M059J (cell line): ENCODE measurements at regions not wholly inside any gene's neighbourhood (a gene's known extent, or its start where the extent isn't known, plus 50 kb on each side); places are given as distances from the start of the nearest gene placed in this dataset.
"Not testable (repeated sequence)": the region's sequence is repeated elsewhere in the genome, so short reads cannot be mapped to it uniquely, and the experiment has no call there.

Experiments
- DNase-seq: peaks from one replicate; pipeline ENCODE4 v3.0.0-alpha.2; 2012; ENCODE audit warnings: low read depth

DNA sequence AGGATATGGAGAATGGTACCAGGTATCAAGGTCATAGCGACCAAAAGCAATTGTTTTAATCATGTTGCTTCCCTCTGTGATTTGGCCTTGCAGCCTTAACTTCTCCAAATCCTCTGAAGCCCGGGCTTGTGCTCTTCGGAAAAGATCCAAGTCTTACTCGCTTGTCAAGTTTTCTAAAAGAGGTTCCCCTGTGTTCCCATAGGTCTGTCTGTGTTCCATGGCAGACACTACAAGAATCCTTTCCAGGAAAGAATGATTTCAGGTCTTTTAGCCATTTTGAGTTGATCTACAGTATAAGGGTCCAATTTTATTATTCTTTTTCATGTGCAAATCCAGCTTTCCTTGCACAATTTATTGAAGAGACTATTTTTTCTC, 710.6 kb upstream of the DIAPH2 start:
- DNase-seq = no peak

DNA sequence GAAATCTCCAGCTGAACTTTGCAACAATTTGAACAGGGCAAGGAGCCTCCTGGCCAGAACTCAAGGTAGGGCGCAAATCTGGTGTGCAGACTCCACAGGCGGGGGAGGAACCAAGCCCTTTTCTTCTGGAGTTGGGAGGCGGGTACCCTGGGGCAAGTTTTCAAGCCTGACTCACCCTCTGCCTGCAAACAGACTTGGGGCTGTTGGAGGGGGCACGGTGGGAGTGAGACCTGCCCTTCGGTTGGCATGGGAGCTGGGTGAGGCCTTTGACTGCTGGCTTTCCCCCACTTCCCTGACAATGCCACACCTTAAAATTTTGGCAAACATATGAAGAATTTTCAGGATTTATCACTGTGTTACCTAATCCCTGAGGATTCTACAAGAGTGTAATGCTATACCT, 709.8 kb upstream of the DIAPH2 start:
- no peak for DNase-seq

DNA sequence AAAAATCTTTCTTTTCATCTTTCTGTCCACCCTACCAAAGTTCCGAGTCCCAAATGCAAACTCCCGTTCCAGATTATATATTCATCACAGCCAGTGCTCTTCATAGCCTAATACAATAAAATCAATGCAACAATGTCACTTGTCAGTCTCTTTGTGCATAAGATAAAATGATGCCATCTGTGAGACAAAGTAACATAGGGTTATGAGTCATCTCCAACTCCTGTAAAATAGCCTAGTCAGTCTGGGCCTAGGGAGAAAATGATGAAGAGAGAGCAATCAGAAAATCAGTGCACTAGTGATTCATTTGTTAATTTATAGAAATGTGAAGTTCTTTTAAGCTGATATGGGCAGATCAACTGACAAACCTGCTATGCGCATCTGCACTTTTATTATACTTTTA, 689.1 kb upstream of the DIAPH2 start:
- no peak for DNase-seq

DNA sequence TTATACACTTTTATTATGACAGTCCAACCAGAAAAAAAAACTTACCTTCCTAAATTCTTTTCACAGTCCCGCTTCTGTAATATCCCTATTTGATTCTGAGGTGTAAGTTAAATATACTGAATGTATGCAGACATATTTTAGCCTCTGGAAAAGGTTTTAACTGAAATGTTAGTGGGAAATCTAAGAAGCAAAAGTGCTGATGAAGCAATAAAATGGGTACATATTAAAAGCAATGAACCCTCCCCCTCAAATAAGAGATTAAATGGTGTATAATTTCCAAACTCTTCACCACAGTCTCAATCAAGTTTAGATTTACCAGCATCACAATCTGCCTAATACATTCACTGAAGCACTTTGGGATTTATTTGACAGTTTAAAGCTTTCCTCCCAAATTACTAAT, 688.3 kb upstream of the DIAPH2 start:
- no peak for DNase-seq

DNA sequence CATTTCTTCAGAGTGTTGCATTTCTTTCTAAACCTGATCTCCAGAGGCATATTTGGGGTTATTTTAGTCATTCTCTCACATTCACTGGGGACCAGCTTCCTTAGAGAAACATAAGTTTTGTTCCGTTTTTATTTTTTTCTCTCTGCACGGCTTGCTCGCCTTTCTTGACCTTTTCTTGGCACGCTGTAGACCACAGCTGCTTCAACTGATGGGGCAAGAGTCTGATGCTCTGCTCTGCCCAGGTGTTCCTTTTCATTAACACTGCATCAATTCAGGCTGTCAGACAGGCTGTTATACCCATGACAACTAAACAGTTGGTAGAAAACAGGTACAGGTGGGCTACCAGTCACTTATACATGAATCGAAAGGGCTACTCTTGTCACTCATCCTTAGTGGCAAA, 682.2 kb upstream of the DIAPH2 start:
- no peak for DNase-seq

DNA sequence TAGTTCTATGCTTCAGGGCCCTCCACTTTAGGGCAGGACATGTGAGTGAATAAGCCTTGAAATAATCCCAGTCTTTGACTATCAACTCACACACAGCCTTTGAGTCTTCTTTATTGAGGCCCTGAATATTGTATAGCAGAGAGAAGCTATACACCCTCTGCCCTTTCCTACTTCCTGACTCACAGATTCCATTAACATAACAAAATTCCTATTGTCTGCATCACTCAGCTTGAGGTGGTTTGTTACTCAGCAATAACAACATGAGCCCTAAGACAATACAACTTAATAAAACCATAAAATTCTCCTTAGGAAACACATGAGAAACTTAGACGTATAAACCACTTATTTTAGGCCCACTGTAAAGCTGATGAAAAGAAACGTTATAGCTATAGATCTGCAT, 680.3 kb upstream of the DIAPH2 start:
- DNase-seq = peak; percentile 16

DNA sequence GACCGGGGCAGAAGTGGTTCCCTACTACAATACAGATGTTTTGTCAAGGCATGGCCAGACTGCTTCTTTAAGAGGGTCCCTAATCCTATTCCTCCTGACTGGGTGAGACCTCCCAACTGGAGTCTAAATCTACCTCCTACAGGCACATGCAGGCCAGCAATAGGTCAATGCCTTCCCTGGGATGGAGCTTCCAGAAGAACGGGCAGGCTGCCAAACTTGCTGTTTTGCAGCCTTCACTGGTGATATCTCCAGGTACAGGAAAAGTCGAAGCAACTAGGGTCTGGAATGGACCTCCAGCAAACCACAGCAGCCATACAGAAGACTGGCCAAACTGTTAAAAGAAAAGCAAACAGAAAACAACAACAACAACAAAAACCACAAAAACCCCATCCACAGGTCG, 678.4 kb upstream of the DIAPH2 start:
- peak; percentile 1 for DNase-seq

DNA sequence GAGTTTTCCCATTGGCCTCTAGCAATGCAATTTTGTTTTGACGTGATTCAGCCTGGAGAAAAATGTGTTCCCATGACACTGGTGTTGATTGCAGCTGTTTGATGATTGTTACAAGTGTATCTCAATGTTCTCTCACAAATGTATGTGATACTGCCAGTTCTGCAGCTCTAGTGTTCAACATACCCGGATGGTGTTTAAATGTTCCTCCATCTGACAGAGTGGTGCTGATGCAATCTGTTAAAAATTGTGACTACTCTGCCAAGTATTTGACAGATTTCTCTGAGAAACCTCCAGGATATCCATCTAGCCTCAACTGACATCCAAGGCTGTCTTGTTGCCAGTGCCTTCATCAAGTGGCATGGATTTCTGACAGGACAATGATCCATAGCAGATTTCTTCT, 657.2 kb upstream of the DIAPH2 start:
- DNase-seq = no peak

DNA sequence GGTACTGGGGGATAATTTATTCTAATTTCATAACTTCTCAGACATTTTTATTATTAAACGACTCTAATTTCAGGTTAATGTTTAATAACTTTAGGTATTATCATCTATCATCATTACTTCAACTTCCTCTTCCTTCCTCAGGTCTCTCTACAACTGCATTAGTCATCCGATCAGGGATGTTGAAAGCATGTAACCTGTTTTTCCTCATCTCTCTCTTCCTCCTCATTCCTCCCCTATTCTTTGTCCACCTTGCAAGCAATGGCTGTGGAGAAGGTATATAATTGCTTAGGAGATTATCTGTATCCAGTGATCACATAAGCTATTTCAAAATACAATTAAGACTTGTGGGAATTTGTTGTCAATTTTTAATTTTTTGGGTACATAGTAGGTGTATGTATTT, 632.6 kb upstream of the DIAPH2 start:
- no peak for DNase-seq

DNA sequence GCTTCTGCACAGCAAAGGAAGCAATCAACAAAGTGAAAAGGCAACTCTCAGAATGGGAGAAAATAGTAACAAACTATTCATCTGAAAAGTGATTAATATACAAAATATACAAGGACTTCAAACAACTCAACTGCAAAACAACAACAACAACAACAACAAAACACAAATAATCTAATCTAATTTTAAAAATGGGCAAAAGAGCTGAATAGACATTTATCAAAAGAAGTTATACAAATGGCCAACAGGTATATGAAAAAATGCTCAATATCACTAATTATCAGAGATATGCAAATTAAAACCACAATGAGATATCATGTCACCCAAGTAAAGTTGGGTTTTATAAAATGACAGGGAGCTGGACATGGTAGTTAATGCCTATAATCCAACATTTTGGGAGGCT, 602.8 kb upstream of the DIAPH2 start:
- DNase-seq = no peak

DNA sequence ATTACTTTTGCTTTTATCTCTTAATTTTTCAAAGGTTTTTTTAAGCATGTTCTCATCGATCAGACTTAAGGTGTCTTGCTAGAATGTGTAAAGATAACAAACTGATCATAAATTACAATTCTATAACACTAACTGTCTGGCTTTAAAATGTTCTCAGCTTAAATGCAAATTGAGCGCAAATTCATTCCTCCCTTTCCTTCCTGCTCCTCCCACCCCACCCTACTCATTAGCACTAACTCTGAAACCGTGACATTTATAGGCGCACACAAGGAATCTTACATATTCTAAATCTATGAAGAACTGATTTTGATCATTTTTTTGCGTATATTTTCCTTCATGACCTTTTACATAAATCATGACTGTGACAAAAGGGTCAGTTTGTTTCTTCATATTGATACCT, 590.0 kb upstream of the DIAPH2 start:
- DNase-seq = no peak

DNA sequence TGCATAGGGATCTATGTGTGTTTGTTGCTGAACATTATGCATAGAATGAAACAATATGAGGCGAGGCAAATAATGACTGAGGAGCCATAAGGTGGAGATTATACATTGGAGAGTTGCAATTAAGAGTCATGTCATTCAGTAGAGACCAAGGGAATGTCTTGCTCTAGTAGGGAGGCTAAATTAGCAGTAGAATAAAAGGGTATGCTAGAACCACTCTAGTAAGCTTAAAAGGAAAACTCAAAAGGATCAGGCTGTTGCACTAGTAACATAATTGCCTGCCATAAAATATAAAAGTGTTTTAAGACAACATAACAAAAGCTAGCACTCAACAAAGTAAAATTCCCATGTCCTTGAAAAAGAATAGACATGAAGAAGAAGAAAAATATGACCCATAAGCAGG, 586.2 kb upstream of the DIAPH2 start:
- DNase-seq = no peak

DNA sequence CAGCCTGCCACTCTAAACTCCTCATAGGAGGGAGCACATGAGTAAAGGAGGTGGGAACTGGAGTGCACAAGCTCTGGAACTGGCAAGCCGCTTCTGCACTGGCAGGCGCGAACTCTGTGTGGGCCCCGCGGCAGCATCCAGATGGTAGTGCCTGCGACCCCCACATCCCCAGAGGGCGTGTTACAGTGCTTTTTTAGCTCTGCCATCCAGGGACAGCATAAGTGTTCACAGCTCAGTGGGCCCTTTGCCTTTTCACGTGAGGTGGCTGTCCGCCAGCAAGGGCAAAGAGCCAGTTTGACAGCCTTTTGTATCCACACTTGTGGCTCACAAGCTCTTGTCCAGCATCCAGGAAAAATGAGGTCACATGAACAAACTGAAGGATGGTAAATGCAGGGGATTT, 581.6 kb upstream of the DIAPH2 start:
- no peak for DNase-seq

DNA sequence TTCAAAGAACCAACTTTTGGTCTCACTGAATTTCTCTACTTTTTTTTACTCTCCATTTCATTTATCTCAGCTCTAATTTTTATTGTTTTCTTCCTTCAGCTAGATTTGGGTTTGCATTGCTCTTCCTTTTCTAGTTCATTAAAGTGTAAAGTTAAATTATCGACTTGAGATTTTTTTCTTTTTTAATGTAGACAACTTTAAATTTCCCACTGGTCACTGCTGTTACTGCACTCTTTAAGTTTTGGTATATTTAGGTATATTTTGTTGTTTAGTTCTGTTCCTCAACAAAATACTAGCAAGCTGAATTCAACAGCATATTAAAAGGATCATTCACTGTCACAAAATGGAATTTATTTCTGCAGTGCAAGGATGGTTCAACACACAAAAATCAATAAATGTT, 572.0 kb upstream of the DIAPH2 start:
- no peak for DNase-seq

DNA sequence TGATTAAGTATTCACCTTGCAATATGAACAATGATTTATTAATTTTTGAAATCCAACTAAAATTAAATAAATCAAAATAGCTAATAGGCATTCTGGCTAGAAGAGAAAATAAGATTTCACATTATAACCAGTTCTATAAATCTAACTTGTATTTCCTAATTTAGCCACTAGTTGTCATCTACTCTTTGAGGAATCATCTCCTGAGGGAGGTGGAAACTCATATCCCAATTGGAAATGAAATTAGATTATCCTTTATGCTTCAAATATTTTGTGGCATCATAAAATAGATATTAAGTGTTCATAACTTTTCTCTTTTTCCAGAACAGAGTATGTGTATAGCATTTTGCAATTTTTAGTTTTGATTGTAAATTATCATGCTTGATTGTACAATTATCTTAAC, 558.5 kb upstream of the DIAPH2 start:
- DNase-seq = no peak

DNA sequence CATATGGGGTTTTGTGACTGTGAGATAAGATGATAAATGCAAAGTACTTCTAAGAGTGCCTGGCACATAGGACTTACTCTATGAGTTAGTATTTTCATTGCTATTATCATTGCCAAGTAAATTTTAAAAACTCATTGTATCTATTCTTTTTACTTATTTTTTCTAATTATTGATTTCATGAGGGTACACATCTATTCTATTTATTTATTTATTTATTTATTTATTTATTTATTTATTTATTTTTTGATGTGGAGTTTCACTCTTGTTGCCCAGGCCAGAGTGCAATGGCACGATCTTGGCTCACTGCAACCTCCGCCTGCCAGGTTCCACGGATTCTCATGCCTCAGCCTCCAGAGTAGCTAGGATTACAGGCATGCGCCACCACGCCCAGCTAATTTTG, 556.6 kb upstream of the DIAPH2 start:
- DNase-seq = not testable (repeated sequence)

DNA sequence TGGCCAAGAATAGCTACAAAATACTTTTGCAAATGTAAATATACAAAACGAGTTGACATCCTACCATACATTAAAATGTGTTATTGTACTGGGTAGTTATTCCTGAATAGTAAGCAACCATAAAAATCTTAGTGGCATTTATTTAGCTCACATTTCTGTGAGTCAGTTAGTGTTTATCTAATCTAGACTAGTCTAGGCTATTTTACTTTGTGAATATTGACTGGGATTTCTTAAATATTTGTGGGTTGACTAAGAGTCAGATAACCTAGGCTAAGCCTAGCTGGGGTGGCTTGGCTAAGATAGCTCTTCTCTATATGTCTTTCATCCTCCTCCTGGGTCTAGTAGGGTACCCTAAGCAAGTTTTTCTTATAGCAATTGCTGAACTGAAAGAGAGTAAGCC, 543.8 kb upstream of the DIAPH2 start:
- peak; percentile 10 for DNase-seq

DNA sequence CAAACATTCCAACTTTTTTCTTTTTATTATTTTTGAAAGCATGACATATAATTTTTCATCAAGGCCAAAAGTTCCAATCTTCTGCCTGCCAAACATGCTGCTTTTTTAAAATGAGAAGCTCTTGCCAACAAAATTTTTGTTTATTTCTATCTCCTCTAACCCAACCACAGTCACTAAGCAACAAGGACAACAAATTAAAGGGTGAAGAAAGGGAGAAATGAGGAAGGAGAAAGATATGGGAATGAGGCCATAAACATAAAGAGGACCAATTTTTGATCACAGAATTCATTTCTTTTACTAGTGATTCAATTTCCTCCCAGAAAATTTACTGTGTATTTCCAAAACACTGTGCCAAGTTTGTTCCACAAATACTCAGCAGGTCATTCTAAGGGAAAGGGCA, 537.0 kb upstream of the DIAPH2 start:
- DNase-seq = peak; percentile 16

DNA sequence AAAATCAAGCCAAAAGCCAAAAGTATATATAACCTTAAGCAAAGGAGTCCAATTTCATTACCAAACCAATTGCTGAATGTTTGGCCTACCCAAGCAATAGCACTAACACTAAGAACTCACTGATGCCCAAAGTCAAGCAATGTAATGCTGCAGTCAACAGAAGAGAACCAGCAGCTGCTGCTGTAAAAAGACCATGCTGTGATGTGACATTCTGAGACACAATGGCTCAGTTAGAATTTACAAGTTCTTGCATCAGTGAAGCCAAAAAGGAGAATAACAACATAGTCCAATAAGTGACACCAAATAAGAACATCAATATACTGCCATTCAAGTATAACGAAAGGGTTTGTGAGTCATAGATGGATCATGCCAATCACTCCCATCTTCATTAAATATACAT, 514.0 kb upstream of the DIAPH2 start:
- DNase-seq = no peak

DNA sequence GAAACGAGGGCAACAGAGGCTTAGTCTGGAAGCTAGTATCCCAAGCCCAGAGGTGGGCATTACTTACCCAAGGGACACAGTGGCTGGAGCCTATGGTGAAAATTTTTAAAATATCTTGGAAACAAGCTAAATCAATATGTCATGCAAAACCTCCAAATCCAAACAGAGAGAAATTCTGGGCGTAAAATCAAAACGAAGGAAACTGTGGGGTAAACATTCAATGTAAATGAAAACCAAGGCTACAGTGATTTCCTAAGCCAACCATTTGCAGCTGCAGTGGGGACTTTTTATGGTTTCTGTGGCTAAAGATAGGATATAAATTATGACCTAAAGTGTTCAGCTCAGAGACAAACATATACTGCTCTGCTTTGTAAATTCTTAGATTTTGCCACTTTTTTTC, 507.7 kb upstream of the DIAPH2 start:
- no peak for DNase-seq

DNA sequence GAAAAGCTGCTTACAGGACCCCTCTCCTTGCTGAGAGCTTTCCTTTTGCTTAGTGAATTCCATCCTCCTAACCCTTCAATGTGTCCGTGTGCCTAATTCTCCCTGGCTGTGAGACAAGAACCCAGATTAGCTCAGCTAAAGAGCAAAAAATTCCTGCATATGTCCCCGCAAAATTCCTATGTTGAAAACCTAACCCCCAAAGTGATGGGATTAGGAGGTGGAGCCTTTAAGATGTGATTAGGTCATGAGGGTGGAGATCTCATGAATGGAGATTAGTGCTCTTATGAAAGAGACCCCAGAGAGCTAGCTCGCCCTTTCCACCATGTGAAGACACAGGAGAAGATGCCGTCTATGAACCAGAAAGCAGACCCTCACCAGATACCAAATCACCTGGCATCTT, 503.0 kb upstream of the DIAPH2 start:
- DNase-seq = no peak

DNA sequence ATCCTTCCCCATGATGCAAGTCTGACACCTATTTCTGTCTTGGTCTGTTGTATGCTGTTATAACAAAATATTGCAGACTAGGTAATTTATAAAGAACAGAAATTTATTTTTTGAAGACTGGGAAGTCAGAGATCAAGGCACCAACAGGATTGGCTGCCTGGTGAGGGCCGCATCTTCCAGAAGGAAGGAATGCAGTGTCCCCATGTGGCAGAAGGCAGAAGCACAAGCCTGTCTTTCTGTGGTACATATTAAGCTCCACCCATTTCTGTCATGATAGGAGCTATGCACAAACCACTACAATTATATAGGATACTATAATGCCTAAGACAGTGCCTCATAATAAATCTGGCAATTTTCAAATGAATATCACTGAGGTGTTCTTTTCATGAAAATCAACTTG, 502.3 kb upstream of the DIAPH2 start:
- DNase-seq = no peak

DNA sequence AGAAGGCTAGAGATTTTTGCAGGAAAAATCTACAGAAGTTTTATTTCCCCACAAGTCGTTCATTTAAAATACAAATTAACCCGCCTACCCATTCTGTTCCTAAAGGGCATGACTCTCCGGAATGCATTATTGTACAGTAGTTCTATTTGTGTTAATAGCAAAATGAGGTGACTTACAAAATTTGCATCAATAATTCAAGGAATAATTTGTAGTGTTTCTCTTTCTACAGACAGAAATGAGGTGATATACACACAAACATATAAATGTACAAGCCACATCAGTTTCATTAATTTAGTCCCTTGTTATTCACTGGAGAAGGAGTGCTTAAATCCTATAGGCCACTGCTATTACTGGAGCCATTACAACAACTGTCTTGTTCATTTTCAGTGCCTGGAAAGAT, 501.3 kb upstream of the DIAPH2 start:
- DNase-seq = no peak

DNA sequence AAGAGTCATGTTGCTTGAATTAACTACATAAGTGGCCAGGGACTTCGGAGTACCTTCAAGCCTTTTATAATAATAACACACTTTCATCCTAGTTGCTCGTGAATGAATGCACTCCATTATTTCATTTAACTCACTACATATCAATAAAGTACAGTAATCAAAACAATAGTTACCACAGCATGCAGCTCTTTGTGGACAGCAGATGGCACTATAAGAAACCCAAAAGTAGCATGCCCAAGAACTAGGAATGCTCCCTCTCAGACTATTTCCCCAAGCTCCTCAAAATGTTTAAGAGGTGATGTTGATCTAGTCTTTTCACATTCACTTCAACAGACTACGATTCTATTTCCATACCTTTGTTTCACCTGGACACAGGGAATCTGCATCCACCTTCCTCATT, 500.8 kb upstream of the DIAPH2 start:
- no peak for DNase-seq

DNA sequence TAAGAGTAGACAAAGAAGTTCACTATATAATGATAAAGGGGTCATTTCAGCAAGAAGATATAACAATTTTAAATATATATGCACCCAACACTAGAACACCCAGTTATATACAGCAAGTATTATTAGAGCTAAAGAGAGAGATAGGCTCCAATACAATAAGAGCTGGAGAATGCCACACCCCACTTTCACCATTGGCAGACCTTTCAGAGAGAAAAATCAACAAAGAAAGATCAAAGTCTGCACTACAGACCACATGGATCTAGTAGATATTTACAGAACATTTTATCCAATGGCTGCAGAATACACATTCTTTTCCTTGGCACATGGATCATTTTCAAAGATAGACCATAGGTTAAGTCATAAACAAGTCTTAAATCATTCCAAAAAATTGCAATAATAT, 479.7 kb upstream of the DIAPH2 start:
- DNase-seq = no peak
